ENCODE measurements at regions not wholly inside any gene's neighbourhood (a gene's known extent, or its start where the extent isn't known, plus 50 kb on each side); places are given as distances from the start of the nearest gene placed in this dataset.

DNA sequence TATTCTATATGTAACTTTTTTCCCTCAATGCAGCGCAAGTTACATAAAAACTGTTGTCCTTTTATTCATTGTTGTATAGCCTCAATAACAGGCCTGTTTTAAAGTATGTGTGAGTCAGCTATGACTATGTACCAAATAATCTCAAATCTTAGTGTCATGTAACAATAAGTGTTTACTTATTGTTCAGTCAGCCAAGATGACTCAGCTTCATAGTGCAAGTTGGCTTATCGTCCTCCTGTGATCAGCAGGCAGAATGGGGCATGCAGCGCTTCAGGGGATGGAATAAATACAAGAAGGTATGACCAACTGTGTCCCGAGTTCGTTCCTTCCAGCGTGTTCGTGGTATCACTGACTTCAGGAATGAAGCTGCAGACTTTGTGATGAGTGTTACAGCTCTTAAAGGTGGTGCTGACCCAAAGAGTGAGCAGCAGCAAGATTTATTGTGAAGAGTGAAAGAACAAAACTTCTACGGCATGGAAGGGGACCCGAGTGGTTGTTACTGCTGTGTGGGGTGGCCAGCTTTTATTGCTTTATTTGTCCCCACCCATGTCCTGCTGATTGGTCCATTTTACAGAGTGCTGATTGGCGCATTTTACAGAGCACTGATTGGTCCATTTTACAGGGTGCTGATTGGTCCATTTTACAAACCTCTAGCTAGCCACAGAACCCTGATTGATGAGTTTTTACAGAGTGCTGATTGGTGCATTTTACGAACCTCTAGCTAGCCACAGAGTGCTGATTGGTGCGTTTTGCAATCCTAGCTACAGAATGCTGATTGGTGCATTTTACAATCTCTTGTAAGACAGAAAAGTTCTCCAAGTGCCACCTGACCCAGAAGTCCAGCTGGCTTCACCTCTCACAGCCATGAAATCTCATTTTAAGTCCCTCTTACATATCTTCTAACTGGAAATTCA is 1016.0 kb downstream of the MCTP2 start:
- H3K4me2 ChIP-seq (ENCODE audit: insufficient read depth in 1 of 2, low read depth in 2 of 2, low read length in 2 of 2): no peak overlapping the region
- H3K4ac ChIP-seq (replicated peaks; ENCODE audit: insufficient read length, low read depth, low read length): no peak overlapping the region
- no peak overlapping the region for H2BK5ac ChIP-seq (ENCODE audit: low read depth, low read length)
- no peak overlapping the region for H2BK15ac ChIP-seq (ENCODE audit: low read length)
- POLR2A ChIA-PET (ENCODE audit: partially characterized antibody): no interaction called here
- H2AFZ ChIP-seq (ENCODE audit: low read length): no peak overlapping the region
- H2BK120ac ChIP-seq (replicated peaks; ENCODE audit: low read depth, low read length): no peak overlapping the region
- H3K27ac ChIP-seq (ENCODE audit: low read depth, low read length): no peak overlapping the region
- DNase-seq (ENCODE audit: low read depth in 1 of 2, low spot score in 2 of 2) (no peak), FAIRE-seq (no peak)
- H4K8ac ChIP-seq (ENCODE audit: extremely low read depth, insufficient read depth, low read length): no peak overlapping the region
- H3K4me1 ChIP-seq (replicated peaks in 1 of 4; ENCODE audit: control insufficient read depth in 3 of 4, insufficient read depth in 4 of 4, low read length in 3 of 4): no peaks in the 10 kb centered on the region
- H3K36me3 ChIP-seq (ENCODE audit: control insufficient read depth in 2 of 4, insufficient read depth in 4 of 4, low read length in 3 of 4): no peaks in the 10 kb centered on the region
- H3K9ac ChIP-seq (replicated peaks in 1 of 4; ENCODE audit: extremely low read depth in 1 of 4, low read depth in 3 of 4, low read length in 3 of 4): no peak overlapping the region
- no peak overlapping the region for H3K23ac ChIP-seq (ENCODE audit: insufficient read length)
- no peak overlapping the region for H2BK20ac ChIP-seq (ENCODE audit: low read length)
- no peak overlapping the region for H3K4me3 ChIP-seq (ENCODE audit: extremely low read depth in 1 of 4, insufficient read depth in 2 of 4, low read depth in 3 of 4, low read length in 4 of 4)
- H3K27me3 ChIP-seq (replicated peaks in 1 of 4; ENCODE audit: control insufficient read depth in 3 of 4, extremely low read depth in 1 of 4, insufficient read depth in 3 of 4, low read length in 3 of 4): peaks cover 0 to 1% (median 0%) of the 10 kb centered on the region in 4 experiments; a peak in 1 of 7 replicates
- no peak overlapping the region for H3K56ac ChIP-seq (replicated peaks; ENCODE audit: insufficient read length, low read depth, low read length)
- 0 out of 4 replicates have a peak, but pooled peaks cover 0 to 3% of the 10 kb centered on the region in 2 experiments for H3K9me3 ChIP-seq (ENCODE audit: insufficient read depth in 2 of 2, low read depth in 1 of 2, low read length in 1 of 2)
- H4K20me1 ChIP-seq (replicated peaks in 1 of 2; ENCODE audit: control insufficient read depth in 1 of 2, insufficient read depth in 2 of 2, low read length in 2 of 2): no peaks in the 10 kb centered on the region
- 88% methylated on average over 12 of the region's 12 CpGs; no CpG with 5 or more reads in 1 of the 2 experiments for WGBS, 2 experiments (ENCODE audit: extremely low coverage in 1 of 2, insufficient coverage in 1 of 2, insufficient read length in 1 of 2, insufficient replicate concordance in 2 of 2, low coverage in 1 of 2, low lambda C conversion rate in 2 of 2, missing lambda C conversion rate in 1 of 2)
- no peak overlapping the region for H4K91ac ChIP-seq (replicated peaks; ENCODE audit: insufficient read length, low read length)
- TF ChIP-seq NANOG (IDR thresholded peaks at IDR 0.05; ENCODE audit: insufficient read depth, low read depth, low read length, poor library complexity, severe bottlenecking) (no peak), JUND (IDR thresholded peaks at IDR 0.05; ENCODE audit: low read length) (no peak), PHF8 (conservative IDR thresholded peaks at IDR 0.05; ENCODE audit: low read depth, low read length) (no peak), CTCF (IDR thresholded peaks at IDR 0.05; ENCODE audit: control extremely low read depth in 1 of 3, insufficient read depth in 1 of 3, low read depth in 1 of 3, low read length in 3 of 3) (no peak), RAD21 (IDR thresholded peaks at IDR 0.05 in 1 of 2, conservative IDR thresholded peaks at IDR 0.05 in 1 of 2; ENCODE audit: low read depth in 2 of 2, low read length in 2 of 2) (no peak), SP4 (IDR thresholded peaks at IDR 0.05; ENCODE audit: low read length) (no peak), USF2 (IDR thresholded peaks at IDR 0.05; ENCODE audit: low read length) (no peak), HDAC6 (IDR thresholded peaks at IDR 0.05; ENCODE audit: low read depth, low read length) (no peak)
- H3K79me2 ChIP-seq (ENCODE audit: control insufficient read depth in 1 of 2, insufficient read depth in 2 of 2, low read length in 2 of 2): no peaks in the 10 kb centered on the region
- H3K23me2 ChIP-seq (ENCODE audit: low read depth, low read length): no peaks in the 10 kb centered on the region
- no peak overlapping the region for H3K14ac ChIP-seq (ENCODE audit: insufficient read length)
- H3K18ac ChIP-seq (ENCODE audit: extremely low read depth, low read length): no peak overlapping the region
- CTCF ChIA-PET (ENCODE audit: partially characterized antibody): interaction anchor here (0.6 to 2.5 kb wide), 3 partner anchors 8 to 46 kb away, joined by 3 to 12 read pairs (median 3); no protein-coding TSS in a partner anchor
- no peak overlapping the region for H2BK12ac ChIP-seq (ENCODE audit: low read depth, low read length)
- H2AK5ac ChIP-seq (ENCODE audit: low read depth, low read length): no peak overlapping the region
- no peak overlapping the region for H4K5ac ChIP-seq (ENCODE audit: insufficient read length, low read depth, low read length)
- H3K79me1 ChIP-seq (ENCODE audit: low read depth, low read length): no peaks in the 10 kb centered on the region

Measured in H1 (cell line).